Mesenchymal stem cell (in vitro differentiated cells and primary cell): ENCODE measurements at regions not wholly inside any gene's neighbourhood (a gene's known extent, or its start where the extent isn't known, plus 50 kb on each side); places are given as distances from the start of the nearest gene placed in this dataset.

Experiments used
- DNase-seq: peaks from one replicate; pipeline ENCODE4 v3.0.0-alpha.2; 2013
- H2AFZ ChIP-seq: one replicate; pipeline ENCODE4 v1.6.1; 2013; ENCODE audit warnings: low read depth, mild to moderate bottlenecking, control low read depth, inconsistent platforms, low read length, moderate library complexity
- H2AK5ac ChIP-seq: 2 replicates; pipeline ENCODE4 v1.6.1; 2013; ENCODE audit warnings: low read length, moderate library complexity, mild to moderate bottlenecking, inconsistent platforms; ENCODE audit not compliant: severe bottlenecking
- H2BK120ac ChIP-seq: one replicate; pipeline ENCODE4 v1.6.1; 2013; ENCODE audit warnings: low read depth, mild to moderate bottlenecking, inconsistent platforms, low read length, moderate library complexity
- H2BK12ac ChIP-seq, 2 experiments: one replicate each; pipeline ENCODE4 v1.6.1; 2013; ENCODE audit warnings: inconsistent platforms in 2 of 2, low read length in 2 of 2, mild to moderate bottlenecking in 2 of 2, moderate library complexity in 2 of 2, control low read depth in 1 of 2
- H2BK15ac ChIP-seq: one replicate; pipeline ENCODE4 v1.6.1; 2013; ENCODE audit warnings: mild to moderate bottlenecking, low read depth, inconsistent platforms; ENCODE audit not compliant: poor library complexity, severe bottlenecking
- H2BK5ac ChIP-seq: 2 replicates; pipeline ENCODE4 v1.6.1; 2013; ENCODE audit warnings: low read depth, mild to moderate bottlenecking, low read length, control low read depth, inconsistent platforms; ENCODE audit not compliant: poor library complexity, severe bottlenecking
- H3K14ac ChIP-seq, 2 experiments: one replicate each; pipeline ENCODE4 v1.6.1; 2013; ENCODE audit warnings: inconsistent platforms in 2 of 2, low read length in 2 of 2, control low read depth in 1 of 2, mild to moderate bottlenecking in 1 of 2, moderate library complexity in 1 of 2
- H3K18ac ChIP-seq, 2 experiments: one replicate each; pipeline ENCODE4 v1.6.1; 2013; ENCODE audit warnings: inconsistent platforms in 2 of 2, low read length in 2 of 2, control low read depth in 1 of 2, low read depth in 1 of 2, mild to moderate bottlenecking in 1 of 2
- H3K23ac ChIP-seq, 2 experiments: one replicate each; pipeline ENCODE4 v1.6.1; 2013; ENCODE audit warnings: inconsistent platforms in 2 of 2, low read length in 2 of 2, mild to moderate bottlenecking in 2 of 2, moderate library complexity in 2 of 2, control low read depth in 1 of 2
- H3K27ac ChIP-seq: 2 replicates; pipeline ENCODE4 v1.5.1; 2013; ENCODE audit warnings: mild to moderate bottlenecking, moderate library complexity, low read length, control low read depth, inconsistent platforms; ENCODE audit not compliant: poor library complexity, severe bottlenecking
- H3K27me3 ChIP-seq, 2 experiments: 2 replicates each; pipeline versions ENCODE4 v1.6.1 to v1.7.0; 2013; ENCODE audit warnings: low read length in 2 of 2, mild to moderate bottlenecking in 2 of 2, moderate library complexity in 2 of 2, control low read depth in 1 of 2, inconsistent platforms in 1 of 2; ENCODE audit not compliant: control insufficient read depth in 1 of 2, insufficient read depth in 1 of 2
- H3K36me3 ChIP-seq, 2 experiments: 2 replicates each; pipeline versions ENCODE4 v1.6.1 to v1.7.0; 2013; ENCODE audit warnings: low read length in 2 of 2, control low read depth in 1 of 2, inconsistent platforms in 1 of 2, low read depth in 1 of 2, mild to moderate bottlenecking in 1 of 2; ENCODE audit not compliant: insufficient read depth in 2 of 2, control insufficient read depth in 1 of 2
- H3K4ac ChIP-seq, 2 experiments: one replicate each; pipeline ENCODE4 v1.6.1; 2013; ENCODE audit warnings: inconsistent platforms in 2 of 2, low read length in 2 of 2, mild to moderate bottlenecking in 2 of 2, moderate library complexity in 2 of 2, control low read depth in 1 of 2, low read depth in 1 of 2
- H3K4me1 ChIP-seq: 2 replicates; pipeline ENCODE4 v1.6.1; 2013; ENCODE audit warnings: low read depth, low read length, control low read depth; ENCODE audit not compliant: control insufficient read depth, insufficient read depth
- H3K4me2 ChIP-seq: 2 replicates; pipeline ENCODE4 v1.6.1; 2013; ENCODE audit warnings: low read length, mild to moderate bottlenecking, inconsistent platforms; ENCODE audit not compliant: poor library complexity, severe bottlenecking
- H3K4me3 ChIP-seq, 2 experiments: 2 replicates each; pipeline versions ENCODE4 v1.5.1 to v1.7.0; 2013; ENCODE audit warnings: low read length in 2 of 2, mild to moderate bottlenecking in 2 of 2, control low read depth in 1 of 2, low read depth in 1 of 2; ENCODE audit not compliant: insufficient read depth in 1 of 2
- H3K79me1 ChIP-seq: replicated peaks from 2 replicates; pipeline ENCODE4 v1.6.1; 2013; ENCODE audit warnings: mild to moderate bottlenecking, control low read depth, low read length, inconsistent platforms; ENCODE audit not compliant: poor library complexity, severe bottlenecking
- H3K9ac ChIP-seq: 2 replicates; pipeline ENCODE4 v1.7.0; 2013; ENCODE audit warnings: mild to moderate bottlenecking, low read length, moderate library complexity
- H3K9me3 ChIP-seq: 2 replicates; pipeline ENCODE4 v1.7.0; 2013; ENCODE audit warnings: mild to moderate bottlenecking, low read length; ENCODE audit not compliant: control insufficient read depth
- H4K8ac ChIP-seq: one replicate; pipeline ENCODE4 v1.6.1; 2013; ENCODE audit warnings: inconsistent platforms, mild to moderate bottlenecking, low read length, moderate library complexity
- H4K91ac ChIP-seq: one replicate; pipeline ENCODE4 v1.6.1; 2013; ENCODE audit warnings: mild to moderate bottlenecking, low read length, inconsistent platforms
- WGBS: methylation state at CpG from one replicate; pipeline ENCODE4 v1.1.7; 2013; ENCODE audit warnings: mixed read lengths; 5-methylcytosine and 5-hydroxymethylcytosine counted together

DNA sequence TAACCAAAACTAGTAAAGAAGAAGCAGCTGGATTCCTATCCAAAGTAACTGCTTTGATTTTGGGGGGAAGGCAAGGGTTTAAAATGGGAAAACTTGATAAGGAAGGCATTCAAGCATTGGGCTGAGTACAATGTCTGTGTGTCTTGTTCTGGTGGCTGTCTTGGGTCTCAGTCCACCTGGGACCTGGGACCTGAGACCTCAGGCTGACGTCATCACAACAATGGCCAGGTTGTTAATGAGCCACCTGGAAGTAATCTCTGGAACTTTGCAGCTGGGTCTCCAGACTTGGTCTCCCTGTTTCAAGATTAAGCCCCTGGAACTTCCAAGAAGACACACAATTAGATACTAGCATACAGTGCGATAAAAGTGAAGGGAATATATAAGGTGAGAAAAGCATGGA lies 157.5 kb downstream of the PIK3R1 start:
- no peak for DNase-seq
- Histone ChIP-seq H3K18ac (peak overlapping the region in 1 of 2 experiments; percentile 11), H2BK12ac (no peak overlapping the region), H2BK5ac (no peak overlapping the region), H3K4me1 (no peaks in the 10 kb centered on the region), H2AFZ (no peak overlapping the region), H3K14ac (peak overlapping the region in 1 of 2 experiments; percentile 57), H3K9me3 (no peaks in the 10 kb centered on the region), H3K79me1 (no peaks in the 10 kb centered on the region), H2BK15ac (no peak overlapping the region), H3K4ac (no peak overlapping the region), H3K9ac (no peak overlapping the region), H3K23ac (no peak overlapping the region), H4K91ac (no peak overlapping the region), H2AK5ac (no peak overlapping the region), H3K27me3 (no peaks in the 10 kb centered on the region), H3K36me3 (no peaks in the 10 kb centered on the region), H3K4me3 (no peak overlapping the region), H3K4me2 (no peak overlapping the region), H2BK120ac (no peak overlapping the region), H4K8ac (no peak overlapping the region), H3K27ac (no peak overlapping the region)
- 100% methylated on average over 2 of the region's 2 CpGs for WGBS

DNA sequence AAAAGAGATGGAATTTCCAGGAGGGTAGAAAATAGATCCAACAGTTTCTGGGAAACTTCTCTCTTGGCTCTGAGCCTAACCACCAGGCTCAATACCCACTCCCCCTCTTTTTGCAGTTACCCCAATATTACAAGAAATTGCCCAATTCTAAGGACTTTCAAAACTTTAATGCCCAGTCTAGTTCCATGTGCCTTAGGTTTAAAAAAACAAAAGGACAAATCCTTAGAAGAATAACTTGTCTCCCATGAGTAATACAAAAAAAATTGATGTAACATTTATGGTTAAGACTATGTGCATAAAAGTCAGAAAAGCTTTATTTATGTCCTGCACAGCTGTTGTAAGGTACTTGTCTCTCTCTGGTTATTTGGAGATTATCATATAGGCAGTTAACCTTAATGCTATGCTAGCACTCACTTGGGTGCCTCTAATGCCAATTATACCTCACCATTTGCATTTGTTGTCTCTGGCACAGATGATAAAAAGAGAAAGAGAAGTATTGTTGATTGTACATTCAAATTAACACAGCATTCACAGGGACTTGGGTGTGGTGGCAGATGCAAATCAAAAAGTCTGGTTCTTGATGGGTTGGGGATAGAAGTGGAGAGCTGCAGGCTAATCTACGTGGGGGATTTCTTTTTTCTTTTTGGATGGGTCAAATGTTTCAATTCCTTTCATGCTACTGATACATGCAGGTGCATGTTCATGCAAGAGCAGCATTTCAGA lies 159.4 kb downstream of the PIK3R1 start:
- Histone ChIP-seq H2BK12ac (no peak overlapping the region), H2BK120ac (no peak overlapping the region), H3K27ac (no peak overlapping the region), H3K79me1 (no peaks in the 10 kb centered on the region), H3K9me3 (no peaks in the 10 kb centered on the region), H3K9ac (no peak overlapping the region), H2BK5ac (no peak overlapping the region), H3K4me3 (no peak overlapping the region), H3K27me3 (no peaks in the 10 kb centered on the region), H3K4me2 (no peak overlapping the region), H2AFZ (no peak overlapping the region), H3K18ac (no peak overlapping the region), H2BK15ac (no peak overlapping the region), H3K14ac (no peak overlapping the region), H4K91ac (no peak overlapping the region), H2AK5ac (no peak overlapping the region), H3K23ac (no peak overlapping the region), H3K36me3 (no peaks in the 10 kb centered on the region), H4K8ac (no peak overlapping the region), H3K4me1 (no peaks in the 10 kb centered on the region), H3K4ac (no peak overlapping the region)
- no peak for DNase-seq
- WGBS, result 78% methylated on average over 1 of the region's 1 CpG

DNA sequence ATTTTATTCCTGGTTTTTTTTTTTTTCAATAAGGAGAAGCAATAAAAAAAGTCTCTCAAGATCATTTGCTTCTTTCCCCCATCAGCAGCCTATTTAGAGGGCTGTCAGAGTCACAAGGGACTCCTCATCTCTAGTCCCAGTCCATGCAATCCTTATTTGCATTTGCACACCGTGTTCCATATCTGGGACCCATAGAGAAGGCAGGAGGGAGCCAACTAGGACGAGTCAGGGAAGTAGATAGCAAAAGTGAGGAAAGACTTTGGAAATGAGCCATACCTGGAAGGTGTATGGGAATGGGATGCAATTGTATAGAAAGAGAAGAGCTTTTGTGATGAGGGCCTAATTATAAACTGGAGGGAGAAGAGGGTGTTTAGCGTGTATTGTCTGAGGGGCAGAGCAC lies 160.0 kb downstream of the PIK3R1 start:
- Histone ChIP-seq H2BK120ac (no peak overlapping the region), H4K8ac (no peak overlapping the region), H3K79me1 (no peaks in the 10 kb centered on the region), H3K9me3 (no peaks in the 10 kb centered on the region), H3K27me3 (no peaks in the 10 kb centered on the region), H2BK5ac (no peak overlapping the region), H3K4me1 (no peaks in the 10 kb centered on the region), H4K91ac (no peak overlapping the region), H3K18ac (no peak overlapping the region), H3K4ac (no peak overlapping the region), H3K9ac (no peak overlapping the region), H3K36me3 (no peaks in the 10 kb centered on the region), H3K27ac (no peak overlapping the region), H2AK5ac (no peak overlapping the region), H2BK15ac (no peak overlapping the region), H2BK12ac (no peak overlapping the region), H3K14ac (no peak overlapping the region), H2AFZ (no peak overlapping the region), H3K23ac (no peak overlapping the region), H3K4me2 (no peak overlapping the region), H3K4me3 (no peak overlapping the region)
- 82% methylated on average over 3 of the region's 3 CpGs for WGBS
- DNase-seq, result no peak

DNA sequence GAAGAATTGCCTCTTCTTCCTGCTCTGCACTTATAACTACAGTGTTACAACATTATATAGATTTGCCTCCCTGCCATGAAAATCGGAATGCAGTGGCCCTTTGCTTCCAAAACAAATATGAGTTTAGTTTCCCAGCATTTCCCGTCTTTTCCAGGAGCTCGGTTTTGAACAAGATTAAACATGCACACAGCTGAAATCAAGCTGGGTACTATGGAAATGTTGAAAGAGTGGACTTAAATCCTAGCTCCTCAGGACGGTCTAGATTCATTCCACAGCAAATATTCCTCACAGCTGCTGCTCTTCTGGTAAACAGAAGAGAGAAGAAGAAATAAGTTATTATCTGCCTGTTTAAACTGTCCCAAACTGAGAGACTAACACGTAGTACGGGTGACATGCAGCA lies 161.4 kb downstream of the PIK3R1 start:
- no peak overlapping the region for H2BK15ac ChIP-seq
- H3K14ac ChIP-seq, result no peak overlapping the region
- H4K8ac ChIP-seq, result no peak overlapping the region
- H3K27me3 ChIP-seq, result no peaks in the 10 kb centered on the region
- no peak for DNase-seq
- H3K79me1 ChIP-seq, result no peaks in the 10 kb centered on the region
- no peaks in the 10 kb centered on the region for H3K9me3 ChIP-seq
- H3K4ac ChIP-seq, result no peak overlapping the region
- H3K18ac ChIP-seq, result no peak overlapping the region
- H3K4me3 ChIP-seq, result peak overlapping the region in 1 of 2 experiments; percentile 11
- H2BK5ac ChIP-seq, result no peak overlapping the region
- 93% methylated on average over 5 of the region's 6 CpGs for WGBS
- H2AK5ac ChIP-seq, result no peak overlapping the region
- H2AFZ ChIP-seq, result no peak overlapping the region
- no peaks in the 10 kb centered on the region for H3K4me1 ChIP-seq
- H3K4me2 ChIP-seq, result no peak overlapping the region
- no peak overlapping the region for H3K27ac ChIP-seq
- H2BK12ac ChIP-seq, result no peak overlapping the region
- no peak overlapping the region for H4K91ac ChIP-seq
- H3K36me3 ChIP-seq, result no peaks in the 10 kb centered on the region
- no peak overlapping the region for H2BK120ac ChIP-seq
- no peak overlapping the region for H3K23ac ChIP-seq
- H3K9ac ChIP-seq, result peak overlapping the region; percentile 42
